Astrocyte of the cerebellum (primary cell): ENCODE measurements at regions not wholly inside any gene's neighbourhood (a gene's known extent, or its start where the extent isn't known, plus 50 kb on each side); places are given as distances from the start of the nearest gene placed in this dataset.
"Not testable (repeated sequence)": the region's sequence is repeated elsewhere in the genome, so short reads cannot be mapped to it uniquely, and the experiment has no call there.

ENCODE experiments used
- DNase-seq: peaks from one replicate; pipeline ENCODE4 v3.0.0-alpha.2; 2011; ENCODE audit warnings: low read depth
- H3K4me3 ChIP-seq: 2 replicates; pipeline ENCODE4 v1.5.1; 2011; ENCODE audit warnings: mild to moderate bottlenecking, low read depth, low read length, moderate library complexity
- CTCF ChIP-seq: IDR thresholded peaks from 2 replicates; pipeline ENCODE4 v1.5.1; 2012; ENCODE audit warnings: low read length, low read depth, moderate library complexity, mild to moderate bottlenecking; ENCODE audit errors: missing control alignments
- in situ Hi-C: cut with HindIII; loops from 2 replicates; pipeline ENCODE4 v1.10.0; 2017; ENCODE audit warnings: low sequenced_read_pairs

DNA sequence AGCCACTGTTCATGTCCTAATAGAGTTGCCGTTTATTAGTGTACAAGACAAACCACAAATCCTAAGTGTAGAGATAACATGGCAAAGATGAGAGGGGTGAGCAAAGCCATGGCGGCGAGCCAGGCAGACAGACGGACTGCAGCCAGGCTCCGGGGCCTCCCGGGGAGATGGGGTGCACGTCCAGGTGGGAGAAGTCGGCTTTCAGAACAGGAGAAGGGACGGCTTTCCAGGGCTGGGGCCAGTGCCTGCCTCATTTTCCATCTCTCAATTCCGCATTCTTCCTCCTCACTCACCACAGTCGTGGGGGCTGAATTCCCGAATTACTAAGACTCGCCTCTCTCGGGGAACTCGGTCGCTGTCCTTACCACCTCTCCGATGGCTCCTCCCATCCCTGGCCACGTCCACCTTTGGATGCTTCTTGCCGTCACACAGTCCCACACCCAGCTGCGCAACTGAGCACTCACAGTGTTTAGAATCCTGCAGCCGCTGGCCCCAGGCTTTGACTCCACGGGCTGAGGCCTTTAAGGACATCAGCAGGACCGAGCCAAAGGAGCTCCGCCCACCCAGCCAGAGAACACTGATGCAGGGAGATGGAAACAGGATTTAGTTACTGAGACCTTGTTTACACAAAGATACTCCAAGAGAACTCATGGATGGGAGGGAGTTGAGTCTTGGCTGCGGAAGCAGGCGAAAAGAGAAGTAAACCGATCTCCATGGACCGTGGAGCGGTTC lies 59.7 kb downstream of the RNF112 start:
- H3K4me3 ChIP-seq, result no peak overlapping the region
- in situ Hi-C loops, result no loop called here
- TF ChIP-seq CTCF, result no peak
- no peak for DNase-seq

DNA sequence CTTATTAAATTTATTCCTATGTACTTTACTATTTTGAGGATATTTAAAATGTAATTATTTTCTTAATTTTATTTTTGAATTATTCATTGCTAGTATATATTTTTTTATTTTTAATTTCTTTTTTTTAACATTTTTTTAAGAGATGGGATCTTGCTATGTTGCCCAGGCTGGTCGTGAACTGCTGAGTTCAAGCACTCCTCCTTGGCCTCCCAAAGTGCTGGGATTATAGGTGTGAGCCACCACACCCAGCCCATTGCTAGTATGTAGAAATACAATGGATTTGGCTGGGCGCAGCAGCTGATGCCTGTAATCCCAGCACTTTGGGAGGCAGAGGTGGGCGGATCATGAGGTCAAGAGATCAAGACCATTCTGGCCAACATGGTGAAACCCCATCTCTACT lies 59.2 kb upstream of the SLC47A1 start:
- in situ Hi-C loops, DNase-seq, H3K4me3 ChIP-seq: not testable (repeated sequence)

DNA sequence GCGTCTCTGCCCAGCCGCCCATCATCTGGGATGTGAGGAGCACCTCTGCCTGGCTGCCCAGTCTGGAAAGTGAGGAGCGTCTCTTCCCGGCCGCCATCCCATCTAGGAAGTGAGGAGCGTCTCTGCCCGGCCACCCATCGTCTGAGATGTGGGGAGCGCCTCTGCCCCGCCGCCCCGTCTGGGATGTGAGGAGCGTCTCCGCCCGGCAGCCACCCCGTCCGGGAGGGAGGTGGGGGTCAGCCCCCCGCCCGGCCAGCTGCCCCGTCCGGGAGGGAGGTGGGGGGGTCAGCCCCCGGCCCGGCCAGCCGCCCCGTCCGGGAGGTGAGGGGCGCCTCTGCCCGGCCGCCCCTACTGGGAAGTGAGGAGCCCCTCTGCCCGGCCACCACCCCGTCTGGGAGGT lies 57.9 kb upstream of the SLC47A1 start:
- in situ Hi-C loops, H3K4me3 ChIP-seq, DNase-seq: not testable (repeated sequence)

DNA sequence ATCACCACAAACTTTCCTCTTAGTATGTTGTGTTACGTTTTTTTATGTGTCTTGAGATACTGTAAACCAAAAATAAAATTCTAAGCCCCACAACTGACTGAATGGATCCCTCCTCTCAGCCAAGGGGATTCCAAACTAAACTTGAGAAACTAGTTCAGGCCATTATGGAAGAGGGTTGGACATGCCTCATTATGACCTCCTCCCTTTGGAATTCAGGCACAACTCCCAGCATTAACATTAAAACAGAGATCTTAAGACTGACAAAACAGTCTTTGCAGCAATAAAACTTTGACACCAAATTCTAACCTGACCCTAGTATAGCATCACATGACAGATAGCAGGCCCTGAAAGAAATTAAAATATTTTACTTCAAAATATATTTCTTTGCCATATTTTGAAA lies 51.1 kb upstream of the SLC47A1 start:
- DNase-seq, result peak; percentile 24
- H3K4me3 ChIP-seq, result no peak overlapping the region
- TF ChIP-seq CTCF, result no peak
- in situ Hi-C loops, result no loop called here
